Kidney (tissue), 13 donors: ENCODE measurements at regions not wholly inside any gene's neighbourhood (a gene's known extent, or its start where the extent isn't known, plus 50 kb on each side); places are given as distances from the start of the nearest gene placed in this dataset.

Experiments
- DNase-seq, 5 donors: peaks; one replicate each; pipeline ENCODE4 v3.0.0-alpha.2; 2013 to 2020
- FAIRE-seq: peaks from 2 replicates; lab custom pipeline; 2012; peaks lifted over from hg19 to GRCh38; lab: Jason Lieb, UNC
- H3K27ac ChIP-seq, 2 donors: one replicate each; pipeline ENCODE4 v1.7.0; 2013; ENCODE audit warnings: low read depth in 2 of 2, low read length in 2 of 2, inconsistent platforms in 1 of 2
- H3K27me3 ChIP-seq: one replicate; pipeline ENCODE4 v1.7.1; 2013; ENCODE audit warnings: low read length, inconsistent platforms; ENCODE audit not compliant: control insufficient read depth, insufficient read depth
- H3K36me3 ChIP-seq, 3 donors: one replicate each; pipeline versions ENCODE4 v1.7.0 to v1.7.1; 2013; ENCODE audit warnings: low read length in 3 of 3, control low read depth in 1 of 3, inconsistent platforms in 1 of 3; ENCODE audit not compliant: insufficient read depth in 3 of 3, control insufficient read depth in 2 of 3
- H3K4me1 ChIP-seq, 3 donors: one replicate each; pipeline versions ENCODE4 v1.7.0 to v1.7.1; 2013; ENCODE audit warnings: low read length in 3 of 3, inconsistent platforms in 1 of 3, low read depth in 1 of 3; ENCODE audit not compliant: control insufficient read depth in 2 of 3, insufficient read depth in 2 of 3
- H3K4me3 ChIP-seq, 3 donors: one replicate each; pipeline versions ENCODE4 v1.7.0 to v1.8.1; 2013; ENCODE audit warnings: low read length in 3 of 3, control low read depth in 1 of 3, inconsistent platforms in 1 of 3
- H3K9ac ChIP-seq, 3 donors: one replicate each; pipeline versions ENCODE4 v1.7.0 to v1.7.1; 2013; ENCODE audit warnings: low read length in 3 of 3, control low read depth in 1 of 3, inconsistent platforms in 1 of 3
- H3K9me3 ChIP-seq, 3 donors: one replicate each; pipeline versions ENCODE4 v1.7.0 to v1.7.1; 2013; ENCODE audit warnings: low read length in 3 of 3, control low read depth in 1 of 3, inconsistent platforms in 1 of 3; ENCODE audit not compliant: control insufficient read depth in 2 of 3, insufficient read depth in 1 of 3
- CTCF ChIP-seq: IDR thresholded peaks from 3 replicates; pipeline ENCODE4 v1.5.1; 2012; ENCODE audit warnings: mild to moderate bottlenecking, moderate library complexity, borderline replicate concordance; ENCODE audit not compliant: insufficient read depth; ENCODE audit errors: extremely low read depth
- intact Hi-C: fragments of 100-400 bp; cut with DNase I; formaldehyde crosslinking; loops from one replicate; pipeline ENCODE4 v1.11.1; 2022
- donor health status: control.
- donor health status: control.
- donor health status: control.
- donor health status: control.
- donor health status: control.
- donor health status: DM: yes; HTN: yes; CAD: no.
- donor health status: Normal renal cell carcinoma (clear cell type).

- H3K36me3 ChIP-seq: no peaks in the 10 kb centered on the region
- no peaks in the 10 kb centered on the region for H3K27me3 ChIP-seq
- no peak overlapping the region for H3K4me3 ChIP-seq
- no peak overlapping the region for H3K9ac ChIP-seq
- DNase-seq: no peak
- H3K4me1 ChIP-seq: no peaks in the 10 kb centered on the region
- H3K27ac ChIP-seq: no peak overlapping the region
- H3K9me3 ChIP-seq: no peaks in the 10 kb centered on the region
- TF ChIP-seq CTCF: no peak
- no peak for FAIRE-seq
- intact Hi-C loops: no loop called here
These were observed 50.6 kb upstream of the DOK6 start for GRCh38 chr18:69349912-69350597.
